ENCODE measurements at regions not wholly inside any gene's neighbourhood (a gene's known extent, or its start where the extent isn't known, plus 50 kb on each side); places are given as distances from the start of the nearest gene placed in this dataset.

DNA sequence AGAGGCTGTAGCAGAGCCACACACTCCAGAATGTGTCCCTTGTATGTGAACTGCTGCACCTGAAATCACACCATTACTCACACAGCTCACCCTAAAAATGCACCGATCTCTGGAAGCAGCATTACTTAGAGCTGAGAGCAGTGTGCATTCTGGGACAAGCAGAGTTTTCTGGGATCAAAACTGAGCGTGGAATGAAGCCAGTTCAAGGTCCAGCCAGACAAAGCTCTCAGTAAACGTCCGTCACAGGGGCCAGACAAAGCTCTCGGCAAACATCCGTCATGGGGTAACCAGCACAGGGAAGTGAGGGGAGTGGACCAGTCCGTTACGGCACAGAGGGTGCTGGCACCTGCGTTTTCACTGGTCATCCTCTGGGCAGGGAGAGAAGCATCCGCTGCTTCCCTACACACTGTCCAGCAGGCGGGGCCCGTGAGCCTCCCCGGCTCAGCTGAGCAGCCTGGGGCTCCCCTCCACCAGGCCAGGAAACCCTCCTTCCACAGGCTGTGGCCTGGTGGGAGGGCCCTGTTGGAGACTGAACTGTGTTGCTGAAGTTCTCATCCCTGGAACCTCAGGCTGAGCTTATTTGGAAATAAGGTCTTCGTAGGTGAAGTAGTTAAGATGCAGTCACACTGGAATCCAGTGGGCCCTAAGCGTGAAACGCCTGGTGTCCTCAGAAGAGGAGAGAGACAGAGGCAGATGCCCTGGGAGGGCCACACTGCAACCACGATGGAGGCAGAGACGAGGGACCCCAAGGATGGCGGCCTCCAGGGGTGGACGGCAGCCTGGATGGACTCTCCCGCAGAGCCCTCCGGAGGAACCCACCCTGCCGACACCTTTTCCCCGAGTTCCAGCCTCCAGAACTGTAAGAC, 883.9 kb downstream of the BRD1 start (continued):
- TF ChIP-seq, protein P1, sequence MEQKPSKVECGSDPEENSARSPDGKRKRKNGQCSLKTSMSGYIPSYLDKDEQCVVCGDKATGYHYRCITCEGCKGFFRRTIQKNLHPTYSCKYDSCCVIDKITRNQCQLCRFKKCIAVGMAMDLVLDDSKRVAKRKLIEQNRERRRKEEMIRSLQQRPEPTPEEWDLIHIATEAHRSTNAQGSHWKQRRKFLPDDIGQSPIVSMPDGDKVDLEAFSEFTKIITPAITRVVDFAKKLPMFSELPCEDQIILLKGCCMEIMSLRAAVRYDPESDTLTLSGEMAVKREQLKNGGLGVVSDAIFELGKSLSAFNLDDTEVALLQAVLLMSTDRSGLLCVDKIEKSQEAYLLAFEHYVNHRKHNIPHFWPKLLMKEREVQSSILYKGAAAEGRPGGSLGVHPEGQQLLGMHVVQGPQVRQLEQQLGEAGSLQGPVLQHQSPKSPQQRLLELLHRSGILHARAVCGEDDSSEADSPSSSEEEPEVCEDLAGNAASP (CRISPR knock-in tag; IDR thresholded peaks at IDR 0.05; ENCODE audit: borderline replicate concordance), result peak; percentile 36; the same call in 1 of the 2 replicates
- TF ChIP-seq ZNF234 (CRISPR knock-in tag; conservative IDR thresholded peaks at IDR 0.05) (0 out of 2 replicates have a peak, but pooled peaks have one; percentile 79), ZNF703 (CRISPR knock-in tag; IDR thresholded peaks at IDR 0.05; ENCODE audit: borderline replicate concordance) (no peak), ZNF75D (CRISPR knock-in tag; IDR thresholded peaks at IDR 0.05; ENCODE audit: borderline replicate concordance) (no peak), SMARCE1 (IDR thresholded peaks at IDR 0.05; ENCODE audit: borderline replicate concordance) (no peak), HMG20B (CRISPR knock-in tag; conservative IDR thresholded peaks at IDR 0.05) (peak; percentile 50; the same call in 1 of the 2 replicates), HNRNPH1 (optimal IDR thresholded peaks at IDR 0.05; ENCODE audit: low read depth, low read length) (no peak), NFIB (CRISPR knock-in tag; IDR thresholded peaks at IDR 0.05; ENCODE audit: borderline replicate concordance) (no peak), ZNF326 (CRISPR knock-in tag; IDR thresholded peaks at IDR 0.05; ENCODE audit: borderline replicate concordance) (no peak), NCOA1 (CRISPR knock-in tag; IDR thresholded peaks at IDR 0.05) (no peak), FOXK1 (CRISPR knock-in tag; IDR thresholded peaks at IDR 0.05; ENCODE audit: borderline replicate concordance, low read depth) (peak; percentile 66; the same call in 1 of the 2 replicates), SOX13 (IDR thresholded peaks at IDR 0.05) (peak; percentile 71), SOX13 (CRISPR knock-in tag; conservative IDR thresholded peaks at IDR 0.05 in 1 of 2, IDR thresholded peaks at IDR 0.05 in 1 of 2) (peak in 1 of 2 experiments; percentile 91; a peak in 2 of 4 replicates), NCOA2 (CRISPR knock-in tag; IDR thresholded peaks at IDR 0.05) (peak; percentile 83), TMF1 (CRISPR knock-in tag; IDR thresholded peaks at IDR 0.05; ENCODE audit: low read depth) (no peak), HMGA1 (CRISPR knock-in tag; conservative IDR thresholded peaks at IDR 0.05) (no peak), ZNF264 (CRISPR knock-in tag; IDR thresholded peaks at IDR 0.05) (peak; percentile 49; the same call in 1 of the 2 replicates), ARHGAP35 (CRISPR knock-in tag; IDR thresholded peaks at IDR 0.05; ENCODE audit: borderline replicate concordance) (no peak), ZKSCAN8 (CRISPR knock-in tag; IDR thresholded peaks at IDR 0.05; ENCODE audit: borderline replicate concordance) (peak; percentile 67; the same call in 1 of the 2 replicates)
- TF ChIP-seq, protein P2, sequence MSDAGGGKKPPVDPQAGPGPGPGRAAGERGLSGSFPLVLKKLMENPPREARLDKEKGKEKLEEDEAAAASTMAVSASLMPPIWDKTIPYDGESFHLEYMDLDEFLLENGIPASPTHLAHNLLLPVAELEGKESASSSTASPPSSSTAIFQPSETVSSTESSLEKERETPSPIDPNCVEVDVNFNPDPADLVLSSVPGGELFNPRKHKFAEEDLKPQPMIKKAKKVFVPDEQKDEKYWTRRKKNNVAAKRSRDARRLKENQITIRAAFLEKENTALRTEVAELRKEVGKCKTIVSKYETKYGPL (CRISPR knock-in tag; IDR thresholded peaks at IDR 0.05), result no peak
- TF ChIP-seq, protein P3, sequence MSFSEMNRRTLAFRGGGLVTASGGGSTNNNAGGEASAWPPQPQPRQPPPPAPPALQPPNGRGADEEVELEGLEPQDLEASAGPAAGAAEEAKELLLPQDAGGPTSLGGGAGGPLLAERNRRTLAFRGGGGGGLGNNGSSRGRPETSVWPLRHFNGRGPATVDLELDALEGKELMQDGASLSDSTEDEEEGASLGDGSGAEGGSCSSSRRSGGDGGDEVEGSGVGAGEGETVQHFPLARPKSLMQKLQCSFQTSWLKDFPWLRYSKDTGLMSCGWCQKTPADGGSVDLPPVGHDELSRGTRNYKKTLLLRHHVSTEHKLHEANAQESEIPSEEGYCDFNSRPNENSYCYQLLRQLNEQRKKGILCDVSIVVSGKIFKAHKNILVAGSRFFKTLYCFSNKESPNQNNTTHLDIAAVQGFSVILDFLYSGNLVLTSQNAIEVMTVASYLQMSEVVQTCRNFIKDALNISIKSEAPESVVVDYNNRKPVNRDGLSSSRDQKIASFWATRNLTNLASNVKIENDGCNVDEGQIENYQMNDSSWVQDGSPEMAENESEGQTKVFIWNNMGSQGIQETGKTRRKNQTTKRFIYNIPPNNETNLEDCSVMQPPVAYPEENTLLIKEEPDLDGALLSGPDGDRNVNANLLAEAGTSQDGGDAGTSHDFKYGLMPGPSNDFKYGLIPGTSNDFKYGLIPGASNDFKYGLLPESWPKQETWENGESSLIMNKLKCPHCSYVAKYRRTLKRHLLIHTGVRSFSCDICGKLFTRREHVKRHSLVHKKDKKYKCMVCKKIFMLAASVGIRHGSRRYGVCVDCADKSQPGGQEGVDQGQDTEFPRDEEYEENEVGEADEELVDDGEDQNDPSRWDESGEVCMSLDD (CRISPR knock-in tag; IDR thresholded peaks at IDR 0.05; ENCODE audit: borderline replicate concordance), result no peak; the same call in 1 of the 2 replicates
- TF ChIP-seq, protein P4, sequence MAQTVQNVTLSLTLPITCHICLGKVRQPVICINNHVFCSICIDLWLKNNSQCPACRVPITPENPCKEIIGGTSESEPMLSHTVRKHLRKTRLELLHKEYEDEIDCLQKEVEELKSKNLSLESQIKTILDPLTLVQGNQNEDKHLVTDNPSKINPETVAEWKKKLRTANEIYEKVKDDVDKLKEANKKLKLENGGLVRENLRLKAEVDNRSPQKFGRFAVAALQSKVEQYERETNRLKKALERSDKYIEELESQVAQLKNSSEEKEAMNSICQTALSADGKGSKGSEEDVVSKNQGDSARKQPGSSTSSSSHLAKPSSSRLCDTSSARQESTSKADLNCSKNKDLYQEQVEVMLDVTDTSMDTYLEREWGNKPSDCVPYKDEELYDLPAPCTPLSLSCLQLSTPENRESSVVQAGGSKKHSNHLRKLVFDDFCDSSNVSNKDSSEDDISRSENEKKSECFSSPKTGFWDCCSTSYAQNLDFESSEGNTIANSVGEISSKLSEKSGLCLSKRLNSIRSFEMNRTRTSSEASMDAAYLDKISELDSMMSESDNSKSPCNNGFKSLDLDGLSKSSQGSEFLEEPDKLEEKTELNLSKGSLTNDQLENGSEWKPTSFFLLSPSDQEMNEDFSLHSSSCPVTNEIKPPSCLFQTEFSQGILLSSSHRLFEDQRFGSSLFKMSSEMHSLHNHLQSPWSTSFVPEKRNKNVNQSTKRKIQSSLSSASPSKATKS (CRISPR knock-in tag; IDR thresholded peaks at IDR 0.05), result no peak

Measured in HepG2 (cell line).